Femur (tissue), 1 donor: ENCODE measurements at regions not wholly inside any gene's neighbourhood (a gene's known extent, or its start where the extent isn't known, plus 50 kb on each side); places are given as distances from the start of the nearest gene placed in this dataset.
A peak's percentile ranks its signal among the peaks of the same experiment; 100 is the strongest.

Experiments
- DNase-seq: peaks from one replicate; pipeline ENCODE4 v3.0.0-alpha.2; 2017

DNA sequence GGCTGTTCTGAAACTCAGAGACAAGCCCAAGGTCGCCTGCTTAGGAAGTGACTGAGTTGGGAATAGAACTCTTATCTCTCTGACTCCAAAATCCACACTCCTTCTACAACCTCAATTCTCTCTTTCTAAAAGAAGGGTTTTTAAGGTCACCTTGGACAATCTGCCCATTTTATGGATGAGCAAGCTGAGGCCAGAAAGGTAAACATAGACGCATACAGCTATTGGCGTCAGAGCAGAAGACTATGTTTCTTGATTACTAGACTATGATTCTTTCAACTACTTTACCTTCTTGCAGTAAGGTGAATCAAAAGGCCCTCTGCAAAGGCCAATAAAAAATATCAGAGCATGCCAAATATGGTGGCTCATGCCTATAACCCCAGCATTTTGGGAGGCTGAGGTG is 276.6 kb downstream of the CLIC5 start:
- DNase-seq: no peak

DNA sequence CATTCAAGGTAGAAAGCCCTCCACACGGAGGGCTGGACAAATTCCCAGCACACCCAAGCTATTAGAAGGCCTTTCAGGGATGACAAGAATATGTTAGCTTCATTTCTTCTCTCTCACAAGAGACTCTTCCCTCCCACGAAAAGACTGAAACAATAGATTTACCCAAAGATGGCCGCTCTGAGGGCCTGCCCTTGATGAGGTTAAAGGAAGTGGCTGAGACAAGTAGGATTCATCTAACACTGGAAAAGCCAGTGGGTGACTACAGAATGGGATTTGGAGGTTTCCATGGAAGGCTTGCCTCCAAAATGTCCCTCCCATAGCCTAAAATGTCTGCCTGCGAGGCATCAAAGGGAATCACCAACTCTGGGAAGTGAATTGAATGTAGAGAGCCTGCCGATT is 277.6 kb downstream of the CLIC5 start:
- no peak for DNase-seq

DNA sequence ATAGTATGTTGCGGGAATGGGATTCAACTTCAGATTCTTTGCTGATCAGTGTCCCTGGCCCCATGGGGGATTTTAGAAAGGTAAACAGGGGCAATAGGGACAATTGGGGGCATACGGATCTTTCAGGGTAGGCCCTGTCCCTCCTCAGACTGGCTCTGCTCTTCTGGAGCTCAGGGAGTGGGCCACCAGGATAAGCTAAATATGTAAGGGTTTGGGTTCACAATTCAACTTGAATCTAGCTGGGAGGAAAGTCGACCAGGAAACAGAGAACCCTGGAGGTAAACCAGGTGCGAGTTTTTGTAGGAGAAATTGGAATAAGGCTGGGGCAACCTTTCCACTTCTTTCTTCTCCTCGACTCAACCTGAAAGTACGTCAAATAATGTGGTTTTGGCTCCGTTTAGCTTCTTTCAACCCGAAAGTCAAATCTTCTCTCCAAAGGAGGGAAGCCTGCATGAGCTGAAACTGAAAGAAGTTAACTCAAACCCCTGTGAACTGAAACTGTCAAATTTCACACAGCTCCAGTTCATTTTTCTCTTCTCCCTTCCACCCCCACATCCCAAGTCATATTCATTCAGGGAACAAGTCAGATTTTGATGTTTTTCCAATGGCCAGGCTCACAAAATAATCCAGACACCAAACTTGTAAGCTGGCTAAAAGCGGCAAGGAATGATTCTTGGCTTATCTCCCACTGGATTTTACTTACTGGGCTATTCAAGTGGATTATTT is 278.2 kb downstream of the CLIC5 start:
- no peak for DNase-seq

DNA sequence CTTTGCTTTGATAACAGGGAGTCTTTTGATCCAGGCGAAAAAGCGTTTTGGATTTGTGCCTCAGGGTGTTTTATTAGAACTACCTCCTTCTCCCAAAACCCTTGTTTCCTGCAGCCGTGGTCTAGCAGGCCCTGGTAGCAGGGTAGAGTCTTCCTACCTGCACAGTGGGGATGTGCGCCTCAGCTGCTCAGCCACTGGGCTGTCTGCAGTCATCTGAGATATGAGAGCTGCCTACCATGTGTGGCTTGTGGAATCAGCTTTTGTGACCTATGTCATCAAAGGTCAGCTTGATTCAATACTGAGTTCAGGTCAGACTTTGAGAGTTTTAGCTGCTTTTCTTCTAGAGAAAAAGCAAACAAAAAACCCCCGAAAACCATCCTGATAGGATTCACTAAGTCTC is 279.5 kb downstream of the CLIC5 start:
- DNase-seq: no peak

DNA sequence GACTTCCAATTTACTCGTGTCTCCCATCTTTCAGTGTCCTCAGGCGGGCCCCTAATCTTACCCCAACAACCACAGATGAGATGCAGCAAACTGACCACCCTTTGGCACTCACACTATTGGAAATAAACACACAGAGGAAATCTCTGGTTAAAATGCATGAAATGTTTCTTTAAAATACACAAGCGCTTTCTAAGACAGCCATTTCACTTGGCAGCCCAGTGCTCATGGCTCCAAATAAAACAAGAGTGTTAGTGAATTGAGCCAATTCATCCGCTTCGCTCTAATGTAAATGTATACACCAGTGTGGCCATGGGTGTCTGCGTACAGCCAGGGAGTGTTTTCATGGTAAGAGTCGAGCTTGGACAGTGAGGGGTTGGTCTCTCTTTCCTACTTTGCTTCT is 282.9 kb downstream of the CLIC5 start:
- DNase-seq: peak; percentile 36

GRCh38 chr6:45730232-45730631 is 285.4 kb downstream of the CLIC5 start:
- DNase-seq: no peak

GRCh38 chr6:45728674-45729073 is 287.0 kb downstream of the CLIC5 start:
- DNase-seq: no peak

DNA sequence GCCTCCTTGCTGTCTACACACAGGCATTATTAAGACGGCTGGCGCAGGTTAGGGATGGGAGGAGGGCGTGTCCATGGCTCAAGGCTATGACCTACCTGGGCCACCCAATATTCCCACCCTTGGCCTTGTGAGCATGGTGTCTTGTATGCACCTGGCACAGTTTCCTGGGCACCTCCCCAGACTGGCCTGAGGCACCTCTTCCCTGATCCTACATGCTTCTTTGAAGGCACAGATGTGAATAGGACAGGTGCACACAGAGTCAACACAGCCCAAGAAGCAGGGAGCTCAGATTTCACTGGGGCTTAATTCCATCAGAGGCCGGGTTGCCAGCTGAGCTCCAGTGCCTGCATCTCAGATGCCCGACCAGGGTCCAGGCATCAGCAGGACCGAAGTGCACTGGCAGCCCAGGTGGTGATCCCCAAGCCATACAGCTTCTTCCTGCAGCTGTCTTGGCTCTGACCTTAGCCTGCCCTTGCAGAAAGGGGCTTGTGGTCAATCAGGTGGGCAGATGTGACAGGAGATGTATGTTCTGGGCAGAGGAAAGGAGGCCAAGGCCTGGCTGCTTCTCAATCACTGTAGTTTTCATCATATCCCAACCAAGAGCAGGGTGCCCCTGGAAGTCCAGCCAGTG is 287.7 kb downstream of the CLIC5 start:
- no peak for DNase-seq

- DNase-seq: no peak
Measured at GRCh38 chr6:45727228-45727627, 288.4 kb downstream of the CLIC5 start.

DNA sequence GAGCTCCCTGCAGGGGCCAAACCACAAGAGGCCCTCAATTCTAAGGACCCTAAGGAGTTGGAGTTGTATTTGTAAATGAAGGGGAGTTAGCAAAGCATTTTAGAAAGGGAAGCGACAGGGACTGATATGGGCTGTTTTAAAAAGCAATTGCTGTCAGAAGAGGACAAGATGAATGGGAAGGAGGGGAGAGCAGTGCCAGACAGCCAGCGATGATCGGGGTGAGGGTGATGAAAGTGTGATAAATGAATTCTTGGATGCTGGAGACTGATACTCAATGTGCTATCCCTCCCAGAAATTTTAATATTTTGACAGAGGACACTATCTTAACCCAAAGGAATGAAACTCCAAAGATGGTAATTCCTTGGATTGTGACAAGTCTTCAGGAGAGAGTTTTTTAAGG is 289.2 kb downstream of the CLIC5 start:
- DNase-seq: no peak

GRCh38 chr6:45724511-45724910 is 291.1 kb downstream of the CLIC5 start:
- peak; percentile 58 for DNase-seq

- DNase-seq: no peak
Measured at GRCh38 chr6:45724027-45724426, 291.6 kb downstream of the CLIC5 start.

GRCh38 chr6:45722876-45723275 is 292.8 kb downstream of the CLIC5 start:
- DNase-seq: no peak

DNA sequence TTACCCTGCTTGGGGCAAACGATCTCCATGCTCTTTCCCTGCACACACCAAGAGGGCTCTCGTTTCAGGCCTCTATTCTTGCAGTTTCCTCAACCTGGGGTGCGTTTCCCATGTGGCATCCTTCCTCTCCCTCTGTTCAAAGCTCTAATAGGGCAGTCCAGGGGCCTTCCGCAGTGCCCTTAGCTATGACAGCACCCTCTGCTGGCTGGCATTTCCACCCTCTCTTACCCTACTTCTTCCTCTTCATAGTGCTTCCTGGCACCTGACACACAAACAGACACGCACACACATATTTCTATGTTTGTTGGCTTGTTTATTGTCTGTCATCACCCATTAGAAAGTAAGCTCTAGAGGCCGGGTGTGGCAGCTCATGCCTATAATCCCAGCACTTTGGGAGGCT is 294.0 kb downstream of the CLIC5 start:
- no peak for DNase-seq

DNA sequence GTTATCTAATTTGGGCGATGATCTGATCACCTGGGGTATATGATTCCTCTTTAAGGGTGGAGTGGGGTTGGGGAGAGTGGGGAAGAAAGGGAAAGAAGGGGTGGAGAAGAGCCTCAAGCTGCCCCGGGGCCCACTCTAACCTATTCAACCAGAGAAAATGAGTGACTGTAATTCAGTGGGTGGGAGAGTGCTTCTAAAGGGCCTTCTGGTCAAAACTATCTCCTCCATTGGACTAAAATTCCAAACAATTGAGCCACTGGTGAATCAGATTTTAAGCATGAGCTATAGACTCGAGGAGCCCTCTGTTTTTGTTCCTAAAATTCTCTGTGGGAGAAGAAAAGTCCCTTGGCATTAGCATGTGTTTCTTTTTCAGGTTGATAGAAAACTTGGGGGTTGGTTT is 296.8 kb downstream of the CLIC5 start:
- no peak for DNase-seq

GRCh38 chr6:45718131-45718530 is 297.5 kb downstream of the CLIC5 start:
- DNase-seq: no peak

GRCh38 chr6:45717715-45718114 is 297.9 kb downstream of the CLIC5 start:
- DNase-seq: no peak

DNA sequence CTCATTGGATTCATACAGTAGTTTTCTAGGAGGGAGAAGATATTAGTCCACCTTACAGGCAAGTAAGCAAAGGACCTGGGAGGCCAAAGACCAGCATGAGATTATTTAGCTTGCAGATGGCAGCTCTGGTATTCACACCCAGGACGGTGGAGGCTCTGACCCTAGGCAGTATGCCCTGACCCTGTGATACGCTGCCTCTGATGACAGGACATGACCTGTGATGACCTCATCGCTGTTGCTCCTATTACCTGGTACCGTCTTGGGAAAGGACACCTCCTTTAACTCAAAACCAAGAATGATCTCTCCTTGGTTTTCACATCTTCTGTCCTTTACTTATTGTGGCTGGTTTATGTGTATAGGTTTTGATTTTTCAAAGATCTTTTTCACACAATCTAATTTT is 298.6 kb downstream of the CLIC5 start:
- no peak for DNase-seq

DNA sequence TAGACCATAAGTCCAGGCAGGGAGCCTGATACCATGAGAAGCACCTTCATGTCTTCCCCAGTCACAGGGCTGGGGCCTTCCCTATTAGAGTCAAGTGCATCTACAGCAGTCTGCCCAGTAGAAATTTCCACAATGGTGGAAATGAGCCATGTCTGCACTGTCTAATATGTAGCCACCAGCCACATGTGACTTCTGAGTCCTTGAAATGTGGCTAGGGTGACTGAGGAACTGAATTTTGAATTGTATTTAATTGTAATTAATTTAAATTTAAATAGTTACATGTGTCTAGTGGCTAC is 300.2 kb downstream of the CLIC5 start:
- DNase-seq: no peak

DNA sequence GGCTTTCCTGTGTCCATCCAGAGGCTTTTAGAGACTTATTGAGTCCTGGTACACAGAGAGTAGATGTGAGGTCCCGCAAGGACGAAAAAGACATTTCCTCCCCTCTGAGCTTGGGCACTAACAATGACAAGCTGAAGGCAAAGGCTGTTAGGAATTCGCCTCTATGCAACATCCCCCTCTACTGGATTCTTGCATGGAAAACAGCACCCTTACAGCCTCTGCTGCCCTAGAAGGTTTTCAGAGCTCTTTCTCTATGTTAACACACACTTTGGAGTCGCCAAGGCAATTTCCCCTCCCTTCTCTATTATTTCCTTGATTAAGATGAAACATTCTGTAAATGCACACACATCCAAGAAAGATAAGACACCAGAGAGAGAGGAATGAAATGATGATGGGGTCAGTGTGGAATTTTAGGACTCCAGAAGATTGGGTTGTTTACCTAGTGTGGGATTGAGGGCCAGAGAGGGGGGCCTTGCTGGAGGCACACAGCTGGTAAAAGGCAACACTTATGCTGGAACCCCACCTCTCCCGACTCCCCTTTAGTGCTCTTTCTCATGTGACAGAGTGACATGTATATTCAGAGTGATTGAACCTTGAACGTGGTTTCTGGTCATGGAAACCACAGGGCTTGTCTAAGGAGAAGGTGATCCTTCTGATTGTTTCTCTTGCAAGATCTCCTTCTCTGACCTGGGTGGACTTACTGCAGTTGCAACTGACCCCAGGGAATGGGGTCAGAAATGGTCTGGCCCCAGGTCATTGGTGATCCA is 300.7 kb downstream of the CLIC5 start:
- DNase-seq: peak; percentile 81

GRCh38 chr6:45714006-45714730 is 301.5 kb downstream of the CLIC5 start:
- no peak for DNase-seq
